Activated CD4-positive, alpha-beta memory T cell treated with anti-CD3 and anti-CD28 coated beads, Interleukin-2, amount 10 ng/mL, durations not matched to agents 7 days and 5 days (primary cell): ENCODE measurements at regions not wholly inside any gene's neighbourhood (a gene's known extent, or its start where the extent isn't known, plus 50 kb on each side); places are given as distances from the start of the nearest gene placed in this dataset.

Experiments
- CTCF ChIA-PET: fragments of 350-600 bp; sonication (Branson Sonifier 250); formaldehyde crosslinking; loops from one replicate; lab custom pipeline; 2021; ENCODE audit warnings: antibody characterized with exemption, inconsistent platforms; lab: Charles Lee
- POLR2A ChIA-PET: fragments of 350-600 bp; sonication (Branson Sonifier 250); formaldehyde crosslinking; loops from one replicate; lab custom pipeline; 2021; ENCODE audit warnings: antibody characterized with exemption; lab: Charles Lee
- DNase-seq: peaks from one replicate; pipeline ENCODE4 v3.0.0-alpha.2; 2020
- H3K27ac Mint-ChIP-seq: one replicate; pipeline ENCODE4 v1.8.0; 2021; ENCODE audit warnings: mild to moderate bottlenecking, mixed read lengths
- H3K27me3 Mint-ChIP-seq: one replicate; pipeline ENCODE4 v1.8.0; 2021; ENCODE audit warnings: mixed read lengths
- H3K36me3 Mint-ChIP-seq: one replicate; pipeline ENCODE4 v1.8.0; 2021; ENCODE audit warnings: low read depth, mixed read lengths
- H3K4me1 Mint-ChIP-seq: one replicate; pipeline ENCODE4 v1.8.0; 2021; ENCODE audit warnings: mixed read lengths
- H3K4me3 Mint-ChIP-seq: one replicate; pipeline ENCODE4 v1.8.0; 2021; ENCODE audit warnings: mild to moderate bottlenecking, mixed read lengths
- H3K9me3 Mint-ChIP-seq: one replicate; pipeline ENCODE4 v1.8.0; 2021; ENCODE audit warnings: mixed read lengths

DNA sequence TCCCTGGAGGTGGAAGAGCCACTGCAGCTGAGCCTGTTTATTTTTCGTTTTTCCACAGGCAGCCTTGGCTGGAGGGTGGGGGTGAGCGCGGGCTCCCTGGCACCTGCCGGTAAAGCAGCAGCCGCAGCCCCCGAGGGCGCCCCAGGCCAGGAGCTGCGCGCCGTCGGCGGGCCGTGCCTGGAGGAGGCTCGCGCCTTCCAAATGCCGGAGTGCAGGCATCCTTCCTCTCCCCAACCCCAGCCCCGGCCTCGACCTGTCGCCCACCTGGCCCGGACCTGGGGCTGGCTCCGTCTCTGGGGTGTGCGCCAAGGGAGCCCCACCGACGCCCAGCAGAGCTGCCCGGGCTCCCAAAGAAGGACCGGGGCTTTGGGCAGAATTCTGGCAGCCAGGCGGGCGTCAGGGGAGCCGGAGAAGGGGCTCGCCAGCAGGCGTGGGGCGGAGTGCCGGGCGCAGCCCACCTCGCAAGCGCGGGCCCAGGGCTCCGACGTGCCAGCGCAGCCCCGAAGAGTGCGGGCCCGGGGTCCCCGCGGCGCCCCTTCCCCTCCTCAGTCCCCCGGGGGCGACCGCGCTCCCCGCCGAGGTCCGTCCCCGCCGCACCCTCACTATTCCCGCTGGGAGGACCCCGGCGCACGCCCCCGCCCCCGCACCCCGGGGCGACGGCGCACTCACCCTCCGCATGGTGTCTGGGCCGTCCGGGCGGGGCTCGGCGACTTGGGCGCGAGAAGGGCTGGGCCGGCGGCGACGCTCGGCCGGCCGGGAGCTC is 130.3 kb downstream of the NDUFA12 start:
- POLR2A ChIA-PET: no interaction called here
- Mint-ChIP-seq H3K36me3 (no peaks in the 10 kb centered on the region), H3K9me3 (no peaks in the 10 kb centered on the region), H3K4me1 (peaks cover 10% of the 10 kb centered on the region), H3K27ac (no peak overlapping the region), H3K27me3 (peaks cover 53% of the 10 kb centered on the region), H3K4me3 (no peak overlapping the region)
- CTCF ChIA-PET: no interaction called here
- no peak for DNase-seq

GRCh38 chr12:94872671-94872970 is 130.9 kb downstream of the NDUFA12 start:
- Mint-ChIP-seq H3K4me3 (no peak overlapping the region), H3K4me1 (peaks cover 10% of the 10 kb centered on the region), H3K27me3 (peaks cover 51% of the 10 kb centered on the region), H3K27ac (no peak overlapping the region), H3K9me3 (no peaks in the 10 kb centered on the region), H3K36me3 (no peaks in the 10 kb centered on the region)
- DNase-seq: no peak
- ChIA-PET POLR2A (no interaction called here), CTCF (no interaction called here)

GRCh38 chr12:94872007-94872653 is 131.4 kb downstream of the NDUFA12 start:
- CTCF ChIA-PET: no interaction called here
- no peak for DNase-seq
- Mint-ChIP-seq H3K4me1 (peaks cover 10% of the 10 kb centered on the region), H3K4me3 (no peak overlapping the region), H3K36me3 (no peaks in the 10 kb centered on the region), H3K27ac (no peak overlapping the region), H3K9me3 (no peaks in the 10 kb centered on the region), H3K27me3 (peaks cover 51% of the 10 kb centered on the region)
- POLR2A ChIA-PET: no interaction called here

DNA sequence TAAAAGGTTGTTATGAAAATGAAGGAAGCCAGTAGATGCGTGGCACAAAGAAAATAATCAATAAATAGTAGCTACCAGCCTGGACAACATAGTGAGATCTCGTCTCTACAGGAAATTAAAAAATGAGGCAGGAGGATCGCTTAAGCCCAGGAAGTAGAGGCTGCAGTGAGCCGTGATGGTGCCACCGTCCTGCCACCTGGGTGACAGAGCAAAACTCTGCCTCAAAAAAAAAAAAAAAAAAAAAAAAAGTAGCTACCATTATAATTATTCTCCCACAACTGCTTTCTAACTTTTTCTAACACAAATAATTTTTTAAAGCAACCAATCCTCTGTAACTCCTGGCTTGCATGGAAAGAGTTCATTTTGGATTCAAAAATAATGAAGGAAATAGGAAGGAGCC is 133.0 kb downstream of the NDUFA12 start:
- DNase-seq: no peak
- Mint-ChIP-seq H3K9me3 (no peaks in the 10 kb centered on the region), H3K36me3 (no peaks in the 10 kb centered on the region), H3K4me1 (peaks cover 10% of the 10 kb centered on the region), H3K4me3 (no peak overlapping the region), H3K27me3 (peaks cover 46% of the 10 kb centered on the region), H3K27ac (no peak overlapping the region)
- CTCF ChIA-PET: interaction anchor here (0.6 kb wide), 1 partner anchor 608 kb away, joined by 4 read pairs; no protein-coding TSS in a partner anchor
- POLR2A ChIA-PET: no interaction called here

DNA sequence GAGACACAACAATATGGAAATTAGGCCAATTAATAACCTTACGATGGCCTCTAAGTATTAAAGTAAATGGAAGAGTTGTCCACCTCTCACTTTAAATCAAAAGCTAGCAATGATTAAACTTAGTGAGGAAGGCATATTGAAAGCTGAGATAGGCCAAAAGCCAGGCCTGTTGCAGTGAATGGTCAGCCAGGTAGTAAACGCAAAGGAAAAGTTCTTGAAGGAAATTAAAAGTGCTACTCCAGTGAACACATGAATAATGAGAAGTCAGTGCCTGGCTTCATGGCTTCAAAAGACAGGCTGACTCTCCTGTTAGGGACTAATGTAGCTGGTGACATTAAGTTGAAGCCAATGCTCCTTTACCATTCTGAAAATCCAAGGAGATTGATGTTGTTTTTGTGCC is 135.3 kb downstream of the NDUFA12 start:
- CTCF ChIA-PET: no interaction called here
- no peak for DNase-seq
- Mint-ChIP-seq H3K27me3 (peaks cover 34% of the 10 kb centered on the region), H3K9me3 (no peaks in the 10 kb centered on the region), H3K4me1 (peaks cover 3% of the 10 kb centered on the region), H3K36me3 (no peaks in the 10 kb centered on the region), H3K27ac (no peak overlapping the region), H3K4me3 (no peak overlapping the region)
- POLR2A ChIA-PET: no interaction called here

GRCh38 chr12:94867066-94867855 is 136.2 kb downstream of the NDUFA12 start:
- Mint-ChIP-seq H3K4me3 (no peak overlapping the region), H3K27ac (no peak overlapping the region), H3K9me3 (no peaks in the 10 kb centered on the region), H3K36me3 (no peaks in the 10 kb centered on the region), H3K4me1 (no peaks in the 10 kb centered on the region), H3K27me3 (peaks cover 29% of the 10 kb centered on the region)
- CTCF ChIA-PET: no interaction called here
- DNase-seq: no peak
- POLR2A ChIA-PET: no interaction called here

DNA sequence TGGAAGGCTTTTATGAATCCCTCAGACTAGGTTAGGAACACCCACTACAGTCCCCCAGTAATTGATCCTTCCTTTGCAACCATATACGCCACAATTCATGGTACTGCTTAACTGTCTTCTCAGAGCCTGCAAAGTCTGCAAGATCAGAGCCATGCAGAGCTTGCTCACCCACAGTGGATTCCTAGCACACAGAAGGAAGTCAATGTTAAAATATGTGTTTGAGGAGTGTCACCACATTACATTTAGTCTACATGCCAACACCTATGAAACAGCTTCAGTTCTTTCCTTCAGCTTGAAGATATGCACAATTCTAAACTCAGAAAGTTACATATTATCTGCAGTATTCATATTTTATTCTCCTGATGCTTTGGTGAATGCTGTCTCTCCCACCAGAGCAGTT is 138.5 kb downstream of the NDUFA12 start:
- Mint-ChIP-seq H3K27me3 (peaks cover 10% of the 10 kb centered on the region), H3K4me3 (no peak overlapping the region), H3K4me1 (no peaks in the 10 kb centered on the region), H3K9me3 (no peaks in the 10 kb centered on the region), H3K27ac (no peak overlapping the region), H3K36me3 (no peaks in the 10 kb centered on the region)
- ChIA-PET POLR2A (no interaction called here), CTCF (no interaction called here)
- DNase-seq: no peak

- Mint-ChIP-seq H3K4me1 (no peaks in the 10 kb centered on the region), H3K27me3 (peaks cover 7% of the 10 kb centered on the region), H3K36me3 (no peaks in the 10 kb centered on the region), H3K27ac (no peak overlapping the region), H3K9me3 (no peaks in the 10 kb centered on the region), H3K4me3 (no peak overlapping the region)
- no peak for DNase-seq
- POLR2A ChIA-PET: no interaction called here
- CTCF ChIA-PET: no interaction called here
Measured at GRCh38 chr12:94863321-94864035, 140.0 kb downstream of the NDUFA12 start.

- no peak for DNase-seq
- H3K4me3 Mint-ChIP-seq: no peak overlapping the region
- H3K4me1 Mint-ChIP-seq: no peaks in the 10 kb centered on the region
- H3K27me3 Mint-ChIP-seq: peaks cover 7% of the 10 kb centered on the region
- ChIA-PET POLR2A (no interaction called here), CTCF (interaction anchor here (1.0 kb wide), 1 partner anchor 14 kb away, joined by 3 read pairs; no protein-coding TSS in a partner anchor)
- peaks cover 3% of the 10 kb centered on the region for H3K9me3 Mint-ChIP-seq
- H3K27ac Mint-ChIP-seq: no peak overlapping the region
- no peaks in the 10 kb centered on the region for H3K36me3 Mint-ChIP-seq
Measured at GRCh38 chr12:94862421-94862820, 141.1 kb downstream of the NDUFA12 start.

DNA sequence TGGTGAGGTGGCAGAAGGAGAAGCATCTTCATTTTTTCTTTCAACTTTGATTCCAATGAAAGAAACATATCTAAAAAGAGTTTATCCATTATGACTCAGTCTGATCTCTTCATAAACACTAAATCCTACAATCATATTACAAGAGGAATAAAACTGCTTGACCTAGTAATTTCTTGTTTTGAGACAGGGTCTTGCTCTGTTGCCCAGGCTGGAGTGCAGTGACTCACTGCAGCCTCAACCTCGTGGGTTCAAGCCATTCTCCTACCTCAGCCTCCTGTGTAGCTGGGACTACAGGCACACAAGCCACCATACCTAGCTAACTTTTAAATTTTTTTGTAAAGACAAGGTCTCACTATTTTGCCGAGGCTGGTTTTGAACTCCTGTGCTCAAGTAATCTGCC is 147.2 kb downstream of the NDUFA12 start:
- H3K36me3 Mint-ChIP-seq: no peaks in the 10 kb centered on the region

GRCh38 chr12:94855853-94856252 is 147.6 kb downstream of the NDUFA12 start:
- Mint-ChIP-seq H3K27me3 (peaks cover 19% of the 10 kb centered on the region), H3K4me3 (no peak overlapping the region), H3K4me1 (peaks cover 7% of the 10 kb centered on the region), H3K27ac (no peak overlapping the region), H3K9me3 (peaks cover 3% of the 10 kb centered on the region), H3K36me3 (no peaks in the 10 kb centered on the region)
- CTCF ChIA-PET: no interaction called here
- POLR2A ChIA-PET: no interaction called here
- DNase-seq: no peak

More for the DNA sequence above, 147.2 kb downstream of the NDUFA12 start:
- DNase-seq: no peak
- H3K9me3 Mint-ChIP-seq: peaks cover 3% of the 10 kb centered on the region
- H3K27me3 Mint-ChIP-seq: peaks cover 17% of the 10 kb centered on the region
- H3K4me1 Mint-ChIP-seq: peaks cover 7% of the 10 kb centered on the region
- POLR2A ChIA-PET: no interaction called here
- CTCF ChIA-PET: no interaction called here
- H3K4me3 Mint-ChIP-seq: no peak overlapping the region
- no peak overlapping the region for H3K27ac Mint-ChIP-seq

GRCh38 chr12:94851396-94852028 is 152.0 kb downstream of the NDUFA12 start:
- H3K27me3 Mint-ChIP-seq: peaks cover 29% of the 10 kb centered on the region
- no peaks in the 10 kb centered on the region for H3K36me3 Mint-ChIP-seq
- no peaks in the 10 kb centered on the region for H3K9me3 Mint-ChIP-seq
- H3K27ac Mint-ChIP-seq: no peak overlapping the region
- CTCF ChIA-PET: no interaction called here
- H3K4me3 Mint-ChIP-seq: no peak overlapping the region
- no peak for DNase-seq
- POLR2A ChIA-PET: no interaction called here
- H3K4me1 Mint-ChIP-seq: peaks cover 7% of the 10 kb centered on the region
